ENCODE measurements at regions not wholly inside any gene's neighbourhood (a gene's known extent, or its start where the extent isn't known, plus 50 kb on each side); places are given as distances from the start of the nearest gene placed in this dataset.

GRCh38 chr20:39603219-39603618 lies 641.1 kb downstream of the DHX35 start:
- Mint-ChIP-seq H3K27me3 (peaks cover 2 to 8% of the 10 kb centered on the region in 2 donors), H3K27ac (no peak overlapping the region), H3K4me1 (ENCODE audit: low read depth in 2 of 2) (no peaks in the 10 kb centered on the region), H3K36me3 (no peaks in the 10 kb centered on the region), H3K4me3 (no peak overlapping the region), H3K9me3 (peaks cover 8% of the 10 kb centered on the region)
- ATAC-seq (no peak), DNase-seq (ENCODE audit: low spot score) (no peak)

- no peaks in the 10 kb centered on the region for H3K36me3 Mint-ChIP-seq
- H3K4me3 Mint-ChIP-seq = no peak overlapping the region
- ATAC-seq (no peak), DNase-seq (ENCODE audit: low spot score) (no peak)
- no peak overlapping the region for H3K27ac Mint-ChIP-seq
- peaks cover 2 to 8% of the 10 kb centered on the region in 2 donors for H3K27me3 Mint-ChIP-seq
- no peaks in the 10 kb centered on the region for H3K4me1 Mint-ChIP-seq (ENCODE audit: low read depth in 2 of 2)
- peaks cover 8% of the 10 kb centered on the region for H3K9me3 Mint-ChIP-seq
Observed at GRCh38 chr20:39602649-39603048, 640.5 kb downstream of the DHX35 start.

GRCh38 chr20:39600871-39601270 lies 638.7 kb downstream of the DHX35 start:
- Mint-ChIP-seq H3K4me3 (no peak overlapping the region), H3K9me3 (peaks cover 8% of the 10 kb centered on the region), H3K36me3 (no peaks in the 10 kb centered on the region), H3K4me1 (ENCODE audit: low read depth in 2 of 2) (no peaks in the 10 kb centered on the region), H3K27me3 (peaks cover 2 to 8% of the 10 kb centered on the region in 2 donors), H3K27ac (no peak overlapping the region)
- no peak for DNase-seq (ENCODE audit: low spot score)
- ATAC-seq = no peak

- no peak for ATAC-seq
- DNase-seq (ENCODE audit: low spot score) = no peak
- Mint-ChIP-seq H3K36me3 (no peaks in the 10 kb centered on the region), H3K27me3 (peaks cover 2 to 8% of the 10 kb centered on the region in 2 donors), H3K27ac (no peak overlapping the region), H3K9me3 (peaks cover 8% of the 10 kb centered on the region), H3K4me3 (no peak overlapping the region), H3K4me1 (ENCODE audit: low read depth in 2 of 2) (no peaks in the 10 kb centered on the region)
Observed at GRCh38 chr20:39600156-39600555, 638.0 kb downstream of the DHX35 start.

- H3K36me3 Mint-ChIP-seq = no peaks in the 10 kb centered on the region
- H3K27me3 Mint-ChIP-seq = peaks cover 2 to 8% of the 10 kb centered on the region in 2 donors
- no peak for DNase-seq (ENCODE audit: low spot score)
- no peak overlapping the region for H3K4me3 Mint-ChIP-seq
- no peaks in the 10 kb centered on the region for H3K4me1 Mint-ChIP-seq (ENCODE audit: low read depth in 2 of 2)
- peaks cover 4% of the 10 kb centered on the region for H3K9me3 Mint-ChIP-seq
- no peak overlapping the region for H3K27ac Mint-ChIP-seq
- ATAC-seq = no peak
Observed at GRCh38 chr20:39596554-39596953, 634.4 kb downstream of the DHX35 start.

- Mint-ChIP-seq H3K27ac (no peak overlapping the region), H3K27me3 (peaks cover 6 to 7% of the 10 kb centered on the region in 2 donors), H3K9me3 (peaks cover 7% of the 10 kb centered on the region), H3K4me3 (no peak overlapping the region), H3K4me1 (ENCODE audit: low read depth in 2 of 2) (no peaks in the 10 kb centered on the region), H3K36me3 (no peaks in the 10 kb centered on the region)
- ATAC-seq (no peak), DNase-seq (ENCODE audit: low spot score) (no peak)
Observed at GRCh38 chr20:39592371-39592770, 630.2 kb downstream of the DHX35 start.

- peaks cover 6 to 7% of the 10 kb centered on the region in 2 donors for H3K27me3 Mint-ChIP-seq
- ATAC-seq (no peak), DNase-seq (ENCODE audit: low spot score) (no peak)
- H3K4me3 Mint-ChIP-seq = no peak overlapping the region
- H3K4me1 Mint-ChIP-seq (ENCODE audit: low read depth in 2 of 2) = no peaks in the 10 kb centered on the region
- H3K9me3 Mint-ChIP-seq = peaks cover 15% of the 10 kb centered on the region
- no peak overlapping the region for H3K27ac Mint-ChIP-seq
- no peaks in the 10 kb centered on the region for H3K36me3 Mint-ChIP-seq
Observed at GRCh38 chr20:39588148-39588757, 626.1 kb downstream of the DHX35 start.

- no peaks in the 10 kb centered on the region for H3K36me3 Mint-ChIP-seq
- no peak overlapping the region for H3K27ac Mint-ChIP-seq
- H3K4me3 Mint-ChIP-seq = no peak overlapping the region
- no peak for ATAC-seq
- H3K4me1 Mint-ChIP-seq (ENCODE audit: low read depth in 2 of 2) = no peaks in the 10 kb centered on the region
- no peaks in the 10 kb centered on the region for H3K27me3 Mint-ChIP-seq
- no peak for DNase-seq (ENCODE audit: low spot score)
- H3K9me3 Mint-ChIP-seq = peaks cover 5% of the 10 kb centered on the region
Observed at GRCh38 chr20:39581034-39581433, 618.9 kb downstream of the DHX35 start.

GRCh38 chr20:39576771-39577170 lies 614.6 kb downstream of the DHX35 start:
- DNase-seq (ENCODE audit: low spot score) = no peak
- Mint-ChIP-seq H3K9me3 (peaks cover 9% of the 10 kb centered on the region), H3K36me3 (no peaks in the 10 kb centered on the region), H3K4me1 (ENCODE audit: low read depth in 2 of 2) (no peaks in the 10 kb centered on the region), H3K27me3 (no peaks in the 10 kb centered on the region), H3K27ac (no peak overlapping the region), H3K4me3 (no peak overlapping the region)
- ATAC-seq = no peak

GRCh38 chr20:39574061-39574460 lies 611.9 kb downstream of the DHX35 start:
- Mint-ChIP-seq H3K9me3 (peaks cover 5% of the 10 kb centered on the region), H3K4me1 (ENCODE audit: low read depth in 2 of 2) (no peaks in the 10 kb centered on the region), H3K36me3 (no peaks in the 10 kb centered on the region), H3K4me3 (no peak overlapping the region), H3K27me3 (no peaks in the 10 kb centered on the region), H3K27ac (no peak overlapping the region)
- DNase-seq (ENCODE audit: low spot score) = no peak
- ATAC-seq = no peak

- Mint-ChIP-seq H3K4me1 (ENCODE audit: low read depth in 2 of 2) (no peaks in the 10 kb centered on the region), H3K36me3 (no peaks in the 10 kb centered on the region), H3K9me3 (peaks cover 5% of the 10 kb centered on the region), H3K27ac (no peak overlapping the region), H3K4me3 (no peak overlapping the region), H3K27me3 (no peaks in the 10 kb centered on the region)
- no peak for DNase-seq (ENCODE audit: low spot score)
- no peak for ATAC-seq
Observed at GRCh38 chr20:39571171-39571570, 609.0 kb downstream of the DHX35 start.

- Mint-ChIP-seq H3K4me3 (no peak overlapping the region), H3K36me3 (no peaks in the 10 kb centered on the region), H3K27ac (no peak overlapping the region), H3K9me3 (peaks cover 3% of the 10 kb centered on the region), H3K4me1 (ENCODE audit: low read depth in 2 of 2) (no peaks in the 10 kb centered on the region), H3K27me3 (no peaks in the 10 kb centered on the region)
- no peak for DNase-seq (ENCODE audit: low spot score)
- ATAC-seq = no peak
Observed at GRCh38 chr20:39568109-39568508, 606.0 kb downstream of the DHX35 start.

- ATAC-seq = peak; percentile 45 to 76
- H3K27me3 Mint-ChIP-seq = no peaks in the 10 kb centered on the region
- no peak overlapping the region for H3K27ac Mint-ChIP-seq
- H3K36me3 Mint-ChIP-seq = no peaks in the 10 kb centered on the region
- H3K4me3 Mint-ChIP-seq = no peak overlapping the region
- no peak for DNase-seq (ENCODE audit: low spot score)
- H3K9me3 Mint-ChIP-seq = no peaks in the 10 kb centered on the region
- H3K4me1 Mint-ChIP-seq (ENCODE audit: low read depth in 2 of 2) = no peaks in the 10 kb centered on the region
Observed at GRCh38 chr20:39563349-39563748, 601.2 kb downstream of the DHX35 start.

- no peaks in the 10 kb centered on the region for H3K36me3 Mint-ChIP-seq
- H3K4me3 Mint-ChIP-seq = no peak overlapping the region
- DNase-seq (ENCODE audit: low spot score) = no peak
- H3K27ac Mint-ChIP-seq = no peak overlapping the region
- ATAC-seq = no peak
- no peaks in the 10 kb centered on the region for H3K27me3 Mint-ChIP-seq
- H3K4me1 Mint-ChIP-seq (ENCODE audit: low read depth in 2 of 2) = no peaks in the 10 kb centered on the region
- H3K9me3 Mint-ChIP-seq = no peaks in the 10 kb centered on the region
Observed at GRCh38 chr20:39554341-39554740, 592.2 kb downstream of the DHX35 start.

- DNase-seq (ENCODE audit: low spot score) (no peak), ATAC-seq (no peak)
- Mint-ChIP-seq H3K9me3 (no peaks in the 10 kb centered on the region), H3K27me3 (no peaks in the 10 kb centered on the region), H3K4me1 (ENCODE audit: low read depth in 2 of 2) (no peaks in the 10 kb centered on the region), H3K4me3 (no peak overlapping the region), H3K36me3 (no peaks in the 10 kb centered on the region), H3K27ac (no peak overlapping the region)
Observed at GRCh38 chr20:39553120-39553519, 591.0 kb downstream of the DHX35 start.

Data from natural killer cell treated with Interleukin-12 subunit alpha and Interleukin-12 subunit beta and Interleukin-15 and Interleukin-18, amount 100 ng/mL, for 72 hours (primary cell).